LoVo (cell line): ENCODE measurements at regions not wholly inside any gene's neighbourhood (a gene's known extent, or its start where the extent isn't known, plus 50 kb on each side); places are given as distances from the start of the nearest gene placed in this dataset.
"Not testable (repeated sequence)": the region's sequence is repeated elsewhere in the genome, so short reads cannot be mapped to it uniquely, and the experiment has no call there.

Experiments used
- DNase-seq: peaks from one replicate; pipeline ENCODE4 v3.0.0-alpha.2; 2016; ENCODE audit warnings: low spot score

- DNase-seq, result no peak
Observed at GRCh38 chr13:58620176-58620575, 988.6 kb downstream of the PCDH17 start.

DNA sequence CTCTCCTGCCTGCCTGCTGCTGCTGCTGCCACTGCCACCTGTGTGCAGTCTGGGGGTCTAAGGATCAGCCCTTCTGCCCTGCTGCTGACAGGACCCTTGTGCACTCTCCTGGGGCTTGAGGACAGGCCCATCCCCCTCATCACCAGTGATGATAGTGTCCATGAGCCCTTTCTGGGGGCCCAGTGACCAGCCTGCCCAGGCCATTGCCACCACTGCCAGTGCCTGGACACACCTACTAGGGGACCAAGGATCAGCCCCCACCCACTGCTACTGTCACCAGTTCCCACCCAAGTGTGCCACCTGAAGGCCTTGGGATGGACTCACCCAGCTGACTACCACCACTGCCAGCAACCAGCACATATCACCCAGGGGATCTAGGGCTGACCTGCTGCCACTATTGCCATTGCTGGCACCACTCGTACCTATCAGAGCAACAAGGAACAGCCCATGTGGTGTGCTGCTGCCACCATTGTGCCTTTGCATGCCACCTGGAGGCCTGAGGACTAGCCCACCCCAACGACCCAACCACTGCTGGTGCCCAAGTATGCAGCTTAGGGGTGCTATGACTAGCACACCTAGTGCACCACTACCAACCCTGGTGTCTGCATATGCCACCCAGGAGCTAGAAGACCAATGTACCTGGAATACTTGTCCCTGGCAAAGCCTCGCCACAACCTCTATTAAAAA, 994.3 kb downstream of the PCDH17 start:
- DNase-seq, result no peak

GRCh38 chr13:58630794-58631193, 999.2 kb downstream of the PCDH17 start:
- no peak for DNase-seq

GRCh38 chr13:58633226-58633625, 1001.7 kb downstream of the PCDH17 start:
- DNase-seq, result no peak

DNA sequence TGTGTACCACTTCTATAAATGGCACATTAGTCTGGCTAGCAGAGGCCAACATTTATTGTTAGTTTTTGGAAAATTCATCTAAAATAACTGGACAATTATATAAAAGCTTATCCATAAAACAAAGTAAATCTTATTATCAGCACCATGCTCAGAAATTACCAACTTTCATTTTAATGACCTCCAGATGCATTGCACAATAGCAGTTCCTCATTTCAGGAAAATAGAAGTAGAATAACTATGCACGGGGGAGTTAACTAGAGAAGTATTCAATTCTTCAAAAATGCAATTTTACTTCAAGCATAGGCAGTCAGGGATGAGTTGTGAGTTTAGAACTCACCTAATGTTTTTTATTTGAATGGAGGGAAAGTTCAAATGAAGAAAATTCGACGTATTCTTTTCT, 1023.5 kb downstream of the PCDH17 start:
- no peak for DNase-seq

GRCh38 chr13:58660826-58661225, 1029.3 kb downstream of the PCDH17 start:
- DNase-seq, result no peak

GRCh38 chr13:58666331-58666730, 1034.8 kb downstream of the PCDH17 start:
- DNase-seq, result no peak

DNA sequence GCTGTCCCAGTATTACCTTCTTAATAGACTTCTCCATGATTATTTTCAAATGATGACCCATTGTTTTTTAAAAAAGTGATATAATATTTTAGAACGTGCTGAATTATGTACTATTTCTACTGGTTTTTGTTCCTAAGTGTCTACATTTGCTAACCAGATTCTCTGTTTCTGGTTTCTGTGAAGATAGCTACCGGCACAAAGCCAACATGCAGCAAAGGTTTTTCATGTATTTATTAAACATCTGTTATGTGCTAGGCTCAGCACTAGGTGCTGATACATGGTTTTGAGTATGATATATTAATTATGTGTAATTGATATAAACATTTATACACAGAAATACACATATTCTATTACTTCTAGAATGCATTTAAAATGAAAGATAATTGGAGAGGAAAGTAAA, 1035.6 kb downstream of the PCDH17 start:
- no peak for DNase-seq

- no peak for DNase-seq
Observed at GRCh38 chr13:58680115-58680514, 1048.6 kb downstream of the PCDH17 start.

GRCh38 chr13:58682616-58683015, 1051.1 kb downstream of the PCDH17 start:
- DNase-seq, result no peak

GRCh38 chr13:58687148-58687547, 1055.6 kb downstream of the PCDH17 start:
- no peak for DNase-seq

DNA sequence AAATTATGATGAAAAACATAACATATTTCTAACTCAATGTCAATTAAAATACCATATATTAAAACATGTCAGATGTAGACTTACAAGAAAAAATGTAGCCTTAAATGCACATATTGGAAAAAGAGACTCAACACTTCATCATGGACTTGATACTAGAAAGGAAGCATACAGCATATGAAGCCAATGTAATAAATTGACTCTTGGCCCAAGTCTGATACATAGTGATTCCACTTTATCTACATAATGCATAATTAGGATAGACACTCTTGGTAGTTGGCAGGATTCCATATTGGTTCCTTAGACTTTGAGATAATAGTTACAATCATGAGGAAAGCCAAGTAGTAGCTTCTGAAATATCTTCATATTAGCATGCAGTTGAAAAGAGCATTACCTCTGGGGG, 1067.0 kb downstream of the PCDH17 start:
- DNase-seq, result no peak

DNA sequence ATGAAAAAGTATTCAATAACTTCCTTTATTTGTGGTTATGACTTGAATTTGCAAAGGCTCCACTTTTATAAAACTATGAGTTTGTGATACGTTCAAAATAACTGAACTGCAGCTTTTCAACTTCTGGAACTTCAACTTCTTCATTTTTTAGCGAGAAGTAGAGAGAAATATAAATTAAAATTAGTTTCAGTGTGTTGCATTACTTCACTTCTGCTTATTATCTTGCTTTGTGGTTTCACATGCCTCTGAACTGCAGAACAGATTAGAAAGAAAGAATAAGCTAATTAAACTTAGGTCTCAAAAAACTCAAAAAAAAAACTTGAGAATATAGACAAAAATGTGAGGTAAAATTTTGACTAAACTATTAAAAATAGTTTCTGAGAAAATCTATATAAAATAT, 1073.4 kb downstream of the PCDH17 start:
- DNase-seq, result no peak

GRCh38 chr13:58706421-58706820, 1074.9 kb downstream of the PCDH17 start:
- DNase-seq, result no peak

DNA sequence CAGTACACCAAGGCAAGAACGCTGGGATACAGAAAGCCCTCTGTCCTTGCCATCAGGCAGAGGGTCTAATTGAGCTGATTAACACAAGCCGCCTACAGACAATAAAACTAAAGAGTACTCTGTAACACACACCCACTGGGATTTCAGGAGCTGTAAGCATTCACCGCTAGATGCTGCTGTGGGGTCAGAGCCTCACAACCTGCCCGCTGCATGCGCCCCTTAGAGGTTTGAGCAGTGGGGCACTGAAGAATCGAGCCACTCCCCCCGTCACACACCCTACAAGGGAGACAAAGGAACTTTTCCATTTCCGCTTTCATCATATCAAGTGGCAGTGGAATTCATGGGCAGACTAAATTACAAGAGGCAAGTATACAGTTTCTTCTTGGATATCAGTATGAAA, 1080.6 kb downstream of the PCDH17 start:
- DNase-seq, result no peak

DNA sequence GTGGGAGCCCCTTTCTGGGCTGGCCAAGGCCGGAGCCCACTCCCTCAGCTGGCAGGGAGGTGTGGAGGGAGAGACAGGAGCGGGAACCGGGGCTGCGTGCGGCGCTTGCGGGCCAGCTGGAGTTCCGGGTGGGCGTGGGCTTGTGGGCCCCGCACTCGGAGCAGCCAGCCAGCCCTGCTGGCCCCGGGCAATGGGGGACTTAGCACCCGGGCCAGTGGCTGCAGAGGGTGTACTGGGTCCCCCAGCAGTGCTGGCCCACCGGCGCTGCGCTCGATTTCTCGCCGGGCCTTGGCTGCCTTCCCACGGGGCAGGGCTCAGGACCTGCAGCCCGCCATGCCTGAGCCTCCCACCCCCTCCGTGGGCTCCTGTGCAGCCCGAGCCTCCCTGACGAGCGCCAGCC, 1082.5 kb downstream of the PCDH17 start:
- not testable (repeated sequence) for DNase-seq

DNA sequence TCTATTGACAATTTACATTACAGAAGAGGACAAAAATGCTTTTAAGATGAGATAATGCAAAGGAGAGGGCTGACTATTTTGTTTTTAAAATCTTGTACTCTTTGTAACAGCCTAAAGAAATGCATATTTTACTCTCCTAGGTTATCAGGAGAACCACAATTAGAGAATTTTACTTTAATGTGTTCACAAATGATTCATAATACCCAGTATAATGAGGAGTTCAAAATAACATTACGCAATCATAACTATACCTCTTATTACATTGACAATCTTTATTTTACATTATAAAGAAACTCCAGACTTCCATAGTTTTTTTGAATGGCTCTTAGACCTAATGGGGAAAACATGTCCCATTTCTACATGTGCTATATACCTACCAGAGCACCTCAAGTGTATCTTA, 1089.7 kb downstream of the PCDH17 start:
- DNase-seq, result no peak

GRCh38 chr13:58728126-58728525, 1096.6 kb downstream of the PCDH17 start:
- no peak for DNase-seq

GRCh38 chr13:58729361-58729760, 1097.8 kb downstream of the PCDH17 start:
- no peak for DNase-seq

- DNase-seq, result no peak
Observed at GRCh38 chr13:58744686-58745085, 1113.1 kb downstream of the PCDH17 start.

GRCh38 chr13:58767566-58767965, 1136.0 kb downstream of the PCDH17 start:
- no peak for DNase-seq

DNA sequence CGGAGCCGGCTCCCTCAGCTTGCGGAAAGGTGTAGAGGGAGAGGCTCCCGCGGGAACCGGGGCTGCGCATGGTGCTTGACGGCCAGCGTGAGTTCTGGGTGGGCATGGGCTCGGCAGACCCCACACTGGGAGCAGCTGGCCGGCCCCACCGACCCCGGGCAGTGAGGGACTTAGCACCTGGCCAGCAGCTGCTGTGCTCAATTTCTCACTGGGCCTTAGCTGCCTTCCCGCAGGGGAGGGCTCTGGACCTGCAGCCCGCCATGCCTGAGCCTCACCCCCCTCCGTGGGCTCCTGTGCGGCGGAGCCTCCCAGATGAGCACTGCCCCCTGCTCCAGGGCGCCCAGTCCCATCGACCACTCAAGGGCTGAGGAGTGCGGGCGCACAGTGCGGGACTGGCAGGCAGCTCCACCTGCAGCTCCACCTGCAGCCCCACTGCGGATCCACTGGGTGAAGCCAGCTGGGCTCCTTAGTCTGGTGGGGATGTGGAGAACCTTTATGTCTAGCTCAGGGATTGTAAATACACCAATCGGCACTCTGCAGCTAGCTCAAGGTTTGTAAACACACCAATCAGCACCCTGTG, 1141.8 kb downstream of the PCDH17 start:
- DNase-seq, result no peak

DNA sequence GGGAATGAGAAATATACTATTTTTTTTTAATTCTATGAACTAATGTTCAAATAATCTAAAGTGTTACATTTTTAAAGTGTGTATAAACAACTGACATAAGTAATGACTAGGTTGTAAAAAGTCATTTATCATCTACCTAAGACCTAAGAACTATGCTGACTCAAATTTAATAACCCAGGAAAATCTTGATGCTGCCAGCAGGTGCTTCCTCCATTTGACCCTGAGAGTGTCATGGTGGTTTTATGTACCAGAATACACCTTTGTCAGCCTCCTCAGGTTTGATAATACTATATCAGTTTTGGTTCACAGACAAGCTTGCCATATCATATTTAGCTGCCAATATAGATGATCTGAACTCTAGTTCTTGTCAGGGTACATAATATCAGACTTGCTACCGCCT, 1151.2 kb downstream of the PCDH17 start:
- no peak for DNase-seq

GRCh38 chr13:58792854-58793253, 1161.3 kb downstream of the PCDH17 start:
- DNase-seq, result no peak
